Inferior parietal cortex (tissue), 1 donor: ENCODE measurements at regions not wholly inside any gene's neighbourhood (a gene's known extent, or its start where the extent isn't known, plus 50 kb on each side); places are given as distances from the start of the nearest gene placed in this dataset.
"Not testable (repeated sequence)": the region's sequence is repeated elsewhere in the genome, so short reads cannot be mapped to it uniquely, and the experiment has no call there.

Experiments used
- DNase-seq: peaks from one replicate; pipeline ENCODE4 v3.0.0-alpha.2; 2016; ENCODE audit errors: extremely low spot score

- not testable (repeated sequence) for DNase-seq
Observed at GRCh38 chr2:242107065-242107464, 237.5 kb downstream of the RTP5 start.

- not testable (repeated sequence) for DNase-seq
Observed at GRCh38 chr2:242108797-242109500, 239.4 kb downstream of the RTP5 start.

- not testable (repeated sequence) for DNase-seq
Observed at GRCh38 chr2:242109819-242110218, 240.3 kb downstream of the RTP5 start.

GRCh38 chr2:242111954-242112353 is 242.4 kb downstream of the RTP5 start:
- DNase-seq, result not testable (repeated sequence)

GRCh38 chr2:242113492-242113891 is 244.0 kb downstream of the RTP5 start:
- DNase-seq, result not testable (repeated sequence)

GRCh38 chr2:242116676-242117075 is 247.1 kb downstream of the RTP5 start:
- DNase-seq, result not testable (repeated sequence)

GRCh38 chr2:242117305-242117704 is 247.8 kb downstream of the RTP5 start:
- DNase-seq, result not testable (repeated sequence)

- DNase-seq, result not testable (repeated sequence)
Observed at GRCh38 chr2:242119682-242120081, 250.2 kb downstream of the RTP5 start.

- not testable (repeated sequence) for DNase-seq
Observed at GRCh38 chr2:242130682-242131081, 261.2 kb downstream of the RTP5 start.

GRCh38 chr2:242159921-242160320 is 290.4 kb downstream of the RTP5 start:
- DNase-seq, result not testable (repeated sequence)

- DNase-seq, result not testable (repeated sequence)
Observed at GRCh38 chr2:242165115-242165514, 295.6 kb downstream of the RTP5 start.

GRCh38 chr2:242171290-242171689 is 301.8 kb downstream of the RTP5 start:
- not testable (repeated sequence) for DNase-seq
